Mammary epithelial cell (primary cell): ENCODE measurements at regions not wholly inside any gene's neighbourhood (a gene's known extent, or its start where the extent isn't known, plus 50 kb on each side); places are given as distances from the start of the nearest gene placed in this dataset.

Source experiments
- EZH2 ChIP-seq: IDR thresholded peaks from 2 replicates; pipeline ENCODE4 v1.6.1; 2012; ENCODE audit warnings: low read length, inconsistent platforms, borderline replicate concordance
- TF ChIP-seq, protein P1 (sequence below), 2 donors: IDR thresholded peaks in 1 of 2; conservative IDR thresholded peaks in 1 of 2; 2 replicates each; pipeline ENCODE4 v1.5.1; 2011 to 2012; ENCODE audit warnings: inconsistent platforms in 2 of 2, low read length in 2 of 2, mild to moderate bottlenecking in 2 of 2, control low read depth in 1 of 2, low read depth in 1 of 2; ENCODE audit not compliant: insufficient read depth in 1 of 2; ENCODE audit errors: extremely low read depth in 1 of 2

DNA sequence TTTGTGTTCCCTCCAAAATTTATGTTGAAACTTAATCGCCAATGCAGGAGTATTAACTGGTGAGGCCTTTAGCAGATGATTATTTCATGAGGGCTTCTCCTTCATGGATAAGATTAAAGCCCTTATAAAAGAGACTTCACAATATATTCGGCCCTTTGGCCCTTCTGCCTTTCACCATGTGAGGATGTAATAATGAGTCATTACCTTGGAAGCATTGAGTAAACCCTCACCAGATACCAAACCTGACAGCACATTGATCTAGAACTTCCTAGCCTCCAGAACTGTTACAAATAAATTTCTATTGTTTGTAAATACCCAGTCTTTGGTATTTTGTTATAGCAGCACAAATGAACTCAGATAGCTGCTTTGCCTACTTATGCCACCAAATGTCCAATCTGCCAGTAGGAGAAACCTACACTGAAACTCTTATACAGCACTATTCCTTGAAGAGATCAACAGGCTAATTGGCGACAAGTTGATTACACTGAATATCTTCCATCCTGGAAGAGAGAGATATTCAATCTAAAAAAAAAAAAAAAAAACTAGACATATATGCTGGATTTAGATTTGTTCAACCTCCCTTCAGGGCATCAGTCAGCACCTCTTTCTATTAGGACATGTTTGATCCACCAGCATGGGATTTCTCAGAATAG, 125.9 kb upstream of the COL5A2 start:
- TF ChIP-seq, protein P1, sequence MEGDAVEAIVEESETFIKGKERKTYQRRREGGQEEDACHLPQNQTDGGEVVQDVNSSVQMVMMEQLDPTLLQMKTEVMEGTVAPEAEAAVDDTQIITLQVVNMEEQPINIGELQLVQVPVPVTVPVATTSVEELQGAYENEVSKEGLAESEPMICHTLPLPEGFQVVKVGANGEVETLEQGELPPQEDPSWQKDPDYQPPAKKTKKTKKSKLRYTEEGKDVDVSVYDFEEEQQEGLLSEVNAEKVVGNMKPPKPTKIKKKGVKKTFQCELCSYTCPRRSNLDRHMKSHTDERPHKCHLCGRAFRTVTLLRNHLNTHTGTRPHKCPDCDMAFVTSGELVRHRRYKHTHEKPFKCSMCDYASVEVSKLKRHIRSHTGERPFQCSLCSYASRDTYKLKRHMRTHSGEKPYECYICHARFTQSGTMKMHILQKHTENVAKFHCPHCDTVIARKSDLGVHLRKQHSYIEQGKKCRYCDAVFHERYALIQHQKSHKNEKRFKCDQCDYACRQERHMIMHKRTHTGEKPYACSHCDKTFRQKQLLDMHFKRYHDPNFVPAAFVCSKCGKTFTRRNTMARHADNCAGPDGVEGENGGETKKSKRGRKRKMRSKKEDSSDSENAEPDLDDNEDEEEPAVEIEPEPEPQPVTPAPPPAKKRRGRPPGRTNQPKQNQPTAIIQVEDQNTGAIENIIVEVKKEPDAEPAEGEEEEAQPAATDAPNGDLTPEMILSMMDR (conservative IDR thresholded peaks at IDR 0.05 in 1 of 2, IDR thresholded peaks at IDR 0.05 in 1 of 2; ENCODE audit: extremely low read depth in 1 of 2, insufficient read depth in 1 of 2, low read depth in 1 of 2, low read length in 2 of 2): no peak
- no peak for TF ChIP-seq EZH2
